ENCODE measurements at regions not wholly inside any gene's neighbourhood (a gene's known extent, or its start where the extent isn't known, plus 50 kb on each side); places are given as distances from the start of the nearest gene placed in this dataset.

DNA sequence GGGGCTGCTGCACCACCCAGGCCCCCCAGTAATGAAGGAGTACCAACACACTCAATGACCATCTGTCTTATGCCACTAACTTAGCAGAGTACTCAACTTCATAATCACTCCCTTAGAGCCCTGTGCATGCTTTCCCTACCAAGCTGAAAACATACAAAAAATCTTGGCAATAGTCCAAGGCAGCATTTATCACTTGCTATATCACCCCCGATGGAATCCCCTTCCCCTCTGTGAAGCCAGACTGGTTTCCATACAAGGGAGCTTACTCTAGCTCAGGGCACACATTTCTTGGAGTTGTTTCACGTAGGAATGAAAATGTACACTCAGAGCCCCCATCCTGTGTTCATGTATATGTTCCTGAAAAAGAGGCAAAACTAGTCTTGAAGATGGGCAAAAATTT lies 301.3 kb upstream of the TENM4 start (continued):
- TF ChIP-seq, protein P1, sequence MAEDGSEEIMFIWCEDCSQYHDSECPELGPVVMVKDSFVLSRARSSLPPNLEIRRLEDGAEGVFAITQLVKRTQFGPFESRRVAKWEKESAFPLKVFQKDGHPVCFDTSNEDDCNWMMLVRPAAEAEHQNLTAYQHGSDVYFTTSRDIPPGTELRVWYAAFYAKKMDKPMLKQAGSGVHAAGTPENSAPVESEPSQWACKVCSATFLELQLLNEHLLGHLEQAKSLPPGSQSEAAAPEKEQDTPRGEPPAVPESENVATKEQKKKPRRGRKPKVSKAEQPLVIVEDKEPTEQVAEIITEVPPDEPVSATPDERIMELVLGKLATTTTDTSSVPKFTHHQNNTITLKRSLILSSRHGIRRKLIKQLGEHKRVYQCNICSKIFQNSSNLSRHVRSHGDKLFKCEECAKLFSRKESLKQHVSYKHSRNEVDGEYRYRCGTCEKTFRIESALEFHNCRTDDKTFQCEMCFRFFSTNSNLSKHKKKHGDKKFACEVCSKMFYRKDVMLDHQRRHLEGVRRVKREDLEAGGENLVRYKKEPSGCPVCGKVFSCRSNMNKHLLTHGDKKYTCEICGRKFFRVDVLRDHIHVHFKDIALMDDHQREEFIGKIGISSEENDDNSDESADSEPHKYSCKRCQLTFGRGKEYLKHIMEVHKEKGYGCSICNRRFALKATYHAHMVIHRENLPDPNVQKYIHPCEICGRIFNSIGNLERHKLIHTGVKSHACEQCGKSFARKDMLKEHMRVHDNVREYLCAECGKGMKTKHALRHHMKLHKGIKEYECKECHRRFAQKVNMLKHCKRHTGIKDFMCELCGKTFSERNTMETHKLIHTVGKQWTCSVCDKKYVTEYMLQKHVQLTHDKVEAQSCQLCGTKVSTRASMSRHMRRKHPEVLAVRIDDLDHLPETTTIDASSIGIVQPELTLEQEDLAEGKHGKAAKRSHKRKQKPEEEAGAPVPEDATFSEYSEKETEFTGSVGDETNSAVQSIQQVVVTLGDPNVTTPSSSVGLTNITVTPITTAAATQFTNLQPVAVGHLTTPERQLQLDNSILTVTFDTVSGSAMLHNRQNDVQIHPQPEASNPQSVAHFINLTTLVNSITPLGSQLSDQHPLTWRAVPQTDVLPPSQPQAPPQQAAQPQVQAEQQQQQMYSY (CRISPR knock-in tag; IDR thresholded peaks at IDR 0.05), result no peak
- no peak for TF ChIP-seq RELA (IDR thresholded peaks at IDR 0.05; ENCODE audit: borderline replicate concordance, partially characterized antibody)

DNA sequence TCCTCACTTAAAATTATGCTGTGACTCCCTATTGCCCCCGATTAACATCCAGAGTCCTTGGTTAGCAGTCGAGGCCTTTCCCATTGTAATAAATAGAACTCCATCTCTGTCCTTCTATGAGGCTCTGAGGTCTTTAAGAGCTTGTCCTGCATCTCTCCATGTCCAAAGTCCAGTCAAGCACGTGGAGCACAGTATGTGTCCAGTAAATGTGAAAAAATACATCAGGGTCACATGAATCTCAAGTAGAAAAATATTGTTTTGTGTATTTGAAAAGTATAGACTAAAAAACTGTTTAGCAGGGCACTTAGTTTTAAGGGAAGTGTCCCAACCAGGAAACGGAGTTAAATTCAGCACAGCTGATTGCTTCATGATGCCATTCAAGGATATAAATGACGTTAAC lies 298.8 kb upstream of the TENM4 start:
- no peak for ATAC-seq
- intact Hi-C loops (cut with micrococcal nuclease; ENCODE audit: unreplicated experiment) (no loop called here), in situ Hi-C loops (cut with MboI) (no loop called here)
- no peak for FAIRE-seq
- H3K9me3 ChIP-seq (replicated peaks; ENCODE audit: control insufficient read depth, insufficient read depth, low read length), result no peaks in the 10 kb centered on the region
- TF ChIP-seq, protein P2, sequence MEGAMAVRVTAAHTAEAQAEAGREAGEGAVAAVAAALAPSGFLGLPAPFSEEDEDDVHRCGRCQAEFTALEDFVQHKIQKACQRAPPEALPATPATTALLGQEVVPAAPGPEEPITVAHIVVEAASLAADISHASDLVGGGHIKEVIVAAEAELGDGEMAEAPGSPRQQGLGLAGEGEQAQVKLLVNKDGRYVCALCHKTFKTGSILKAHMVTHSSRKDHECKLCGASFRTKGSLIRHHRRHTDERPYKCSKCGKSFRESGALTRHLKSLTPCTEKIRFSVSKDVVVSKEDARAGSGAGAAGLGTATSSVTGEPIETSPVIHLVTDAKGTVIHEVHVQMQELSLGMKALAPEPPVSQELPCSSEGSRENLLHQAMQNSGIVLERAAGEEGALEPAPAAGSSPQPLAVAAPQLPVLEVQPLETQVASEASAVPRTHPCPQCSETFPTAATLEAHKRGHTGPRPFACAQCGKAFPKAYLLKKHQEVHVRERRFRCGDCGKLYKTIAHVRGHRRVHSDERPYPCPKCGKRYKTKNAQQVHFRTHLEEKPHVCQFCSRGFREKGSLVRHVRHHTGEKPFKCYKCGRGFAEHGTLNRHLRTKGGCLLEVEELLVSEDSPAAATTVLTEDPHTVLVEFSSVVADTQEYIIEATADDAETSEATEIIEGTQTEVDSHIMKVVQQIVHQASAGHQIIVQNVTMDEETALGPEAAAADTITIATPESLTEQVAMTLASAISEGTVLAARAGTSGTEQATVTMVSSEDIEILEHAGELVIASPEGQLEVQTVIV (IDR thresholded peaks at IDR 0.05; ENCODE audit: borderline replicate concordance, partially characterized antibody), result no peak
- TF ChIP-seq ZSCAN29 (IDR thresholded peaks at IDR 0.05) (no peak), JUND (IDR thresholded peaks at IDR 0.05; ENCODE audit: low read depth, low read length) (no peak), RELA (IDR thresholded peaks at IDR 0.05; ENCODE audit: borderline replicate concordance, partially characterized antibody) (no peak), SIN3A (IDR thresholded peaks at IDR 0.05; ENCODE audit: low read depth, low read length) (no peak)
- TF ChIP-seq, protein P3, sequence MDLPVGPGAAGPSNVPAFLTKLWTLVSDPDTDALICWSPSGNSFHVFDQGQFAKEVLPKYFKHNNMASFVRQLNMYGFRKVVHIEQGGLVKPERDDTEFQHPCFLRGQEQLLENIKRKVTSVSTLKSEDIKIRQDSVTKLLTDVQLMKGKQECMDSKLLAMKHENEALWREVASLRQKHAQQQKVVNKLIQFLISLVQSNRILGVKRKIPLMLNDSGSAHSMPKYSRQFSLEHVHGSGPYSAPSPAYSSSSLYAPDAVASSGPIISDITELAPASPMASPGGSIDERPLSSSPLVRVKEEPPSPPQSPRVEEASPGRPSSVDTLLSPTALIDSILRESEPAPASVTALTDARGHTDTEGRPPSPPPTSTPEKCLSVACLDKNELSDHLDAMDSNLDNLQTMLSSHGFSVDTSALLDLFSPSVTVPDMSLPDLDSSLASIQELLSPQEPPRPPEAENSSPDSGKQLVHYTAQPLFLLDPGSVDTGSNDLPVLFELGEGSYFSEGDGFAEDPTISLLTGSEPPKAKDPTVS (IDR thresholded peaks at IDR 0.05; ENCODE audit: low read depth, low read length), result no peak
- TF ChIP-seq, protein P4, sequence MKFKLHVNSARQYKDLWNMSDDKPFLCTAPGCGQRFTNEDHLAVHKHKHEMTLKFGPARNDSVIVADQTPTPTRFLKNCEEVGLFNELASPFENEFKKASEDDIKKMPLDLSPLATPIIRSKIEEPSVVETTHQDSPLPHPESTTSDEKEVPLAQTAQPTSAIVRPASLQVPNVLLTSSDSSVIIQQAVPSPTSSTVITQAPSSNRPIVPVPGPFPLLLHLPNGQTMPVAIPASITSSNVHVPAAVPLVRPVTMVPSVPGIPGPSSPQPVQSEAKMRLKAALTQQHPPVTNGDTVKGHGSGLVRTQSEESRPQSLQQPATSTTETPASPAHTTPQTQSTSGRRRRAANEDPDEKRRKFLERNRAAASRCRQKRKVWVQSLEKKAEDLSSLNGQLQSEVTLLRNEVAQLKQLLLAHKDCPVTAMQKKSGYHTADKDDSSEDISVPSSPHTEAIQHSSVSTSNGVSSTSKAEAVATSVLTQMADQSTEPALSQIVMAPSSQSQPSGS (IDR thresholded peaks at IDR 0.05; ENCODE audit: low read length), result no peak
- WGBS (ENCODE audit: insufficient coverage, insufficient replicate concordance, low lambda C conversion rate, missing lambda C conversion rate), result 15% methylated on average over 5 of the region's 5 CpGs
- RAD21 ChIA-PET (ENCODE audit: unreplicated experiment), result no interaction called here
- H3K27me3 ChIP-seq (replicated peaks in 1 of 2; ENCODE audit: control insufficient read depth in 2 of 2, insufficient read depth in 2 of 2, low read length in 1 of 2), result no peaks in the 10 kb centered on the region
- no TSS peak for BruUV-seq (replicated peaks)
- no peak overlapping the region for H3K27ac ChIP-seq (ENCODE audit: control insufficient read depth, insufficient read depth)
- no peak overlapping the region for H3K9ac ChIP-seq (ENCODE audit: control insufficient read depth, insufficient read depth, low read length)
- no peaks in the 10 kb centered on the region for H3K36me3 ChIP-seq (ENCODE audit: control insufficient read depth in 2 of 2, insufficient read depth in 2 of 2, low read length in 1 of 2)
- H3K4me3 ChIP-seq, result no peak overlapping the region
- H4K20me1 ChIP-seq (ENCODE audit: control insufficient read depth, insufficient read depth), result no peaks in the 10 kb centered on the region
- H3K4me2 ChIP-seq (ENCODE audit: control insufficient read depth, insufficient read depth), result no peak overlapping the region
- CTCF ChIA-PET, result no interaction called here
- no peaks in the 10 kb centered on the region for H3K79me2 ChIP-seq (ENCODE audit: control insufficient read depth, insufficient read depth, low read length)
- H2AFZ ChIP-seq (ENCODE audit: control insufficient read depth, low read depth, low read length), result no peak overlapping the region
- no peak for DNase-seq (ENCODE audit: low read depth, low spot score)
- H3K4me1 ChIP-seq (ENCODE audit: control insufficient read depth, insufficient read depth, low read length), result no peaks in the 10 kb centered on the region
- POLR2A ChIA-PET, result no interaction called here
- SMC1A ChIA-PET (ENCODE audit: uncharacterized antibody, unreplicated experiment), result no interaction called here
